ENCODE measurements at regions not wholly inside any gene's neighbourhood (a gene's known extent, or its start where the extent isn't known, plus 50 kb on each side); places are given as distances from the start of the nearest gene placed in this dataset.

- TF ChIP-seq EZH2phosphoT487 (IDR thresholded peaks at IDR 0.05; ENCODE audit: insufficient read depth, low read depth) (no peak), EZH2 (IDR thresholded peaks at IDR 0.05; ENCODE audit: insufficient read depth, poor library complexity, severe bottlenecking) (no peak)
Observed at GRCh38 chr4:54428940-54429339, 199.8 kb downstream of the PDGFRA start.
